GM12872 (cell line): ENCODE measurements at regions not wholly inside any gene's neighbourhood (a gene's known extent, or its start where the extent isn't known, plus 50 kb on each side); places are given as distances from the start of the nearest gene placed in this dataset.

ENCODE experiments used
- CTCF ChIP-seq: IDR thresholded peaks from 3 replicates; pipeline ENCODE4 v1.5.1; 2011; ENCODE audit warnings: low read depth, mild to moderate bottlenecking, low read length, moderate library complexity; ENCODE audit not compliant: insufficient read depth

- no peak for TF ChIP-seq CTCF
These were observed 130.6 kb downstream of the RFX6 start for GRCh38 chr6:117007659-117008058.

GRCh38 chr6:117008618-117009017 is 131.6 kb downstream of the RFX6 start:
- TF ChIP-seq CTCF = no peak

- no peak for TF ChIP-seq CTCF
These were observed 141.7 kb downstream of the RFX6 start for GRCh38 chr6:117018771-117019170.

- TF ChIP-seq CTCF = no peak
These were observed 145.7 kb downstream of the RFX6 start for GRCh38 chr6:117022774-117023173.

GRCh38 chr6:117025310-117025709 is 148.3 kb downstream of the RFX6 start:
- no peak for TF ChIP-seq CTCF

- no peak for TF ChIP-seq CTCF
These were observed 151.2 kb downstream of the RFX6 start for GRCh38 chr6:117028256-117028655.

GRCh38 chr6:117034547-117034946 is 157.5 kb downstream of the RFX6 start:
- no peak for TF ChIP-seq CTCF

- no peak for TF ChIP-seq CTCF
These were observed 157.9 kb downstream of the RFX6 start for GRCh38 chr6:117034971-117035370.
